HepG2 (cell line): ENCODE measurements at regions not wholly inside any gene's neighbourhood (a gene's known extent, or its start where the extent isn't known, plus 50 kb on each side); places are given as distances from the start of the nearest gene placed in this dataset.
A peak's percentile ranks its signal among the peaks of the same experiment; 100 is the strongest.

Experiments
- ATAC-seq: fragments of 200-7000 bp; cut with Tn5 transposase; 3 replicates; pipeline ENCODE4 v1.9.1; 2020; ENCODE audit warnings: mild to moderate bottlenecking, moderate library complexity
- BruUV-seq: library from RNA; stranded (reverse); fragments of 400-500 nt; replicated peaks from 2 replicates; lab custom pipeline; 2021; lab: Mats Ljungman, UMichigan
- CTCF ChIA-PET: fragments of 300-600 bp; formaldehyde crosslinking; extraction: SDS; loops from one replicate; lab custom pipeline; 2021; ENCODE audit warnings: low total read pairs, inconsistent platforms, low intra/inter-chr PET ratio; lab: Yijun Ruan, JAX
- POLR2A ChIA-PET: fragments of 350-600 bp; sonication (Branson Sonifier 250); formaldehyde crosslinking; loops from one replicate; lab custom pipeline; 2020; ENCODE audit warnings: antibody characterized with exemption, inconsistent platforms; lab: Yijun Ruan, JAX
- DNase-seq: peaks from one replicate; pipeline ENCODE4 v3.0.0-alpha.2; 2015; ENCODE audit warnings: low spot score
- FAIRE-seq: peaks from 3 replicates; lab custom pipeline; 2011; peaks lifted over from hg19 to GRCh38; lab: Jason Lieb, UNC
- H2AFZ ChIP-seq: one replicate; pipeline ENCODE4 v1.6.1; 2011; ENCODE audit warnings: low read length, inconsistent platforms
- H3K27ac ChIP-seq: fragments of 300-600 bp; 3 replicates; pipeline ENCODE4 v1.8.0; 2011; ENCODE audit warnings: mixed run types, mild to moderate bottlenecking, mixed read lengths, low read length, inconsistent platforms; ENCODE audit not compliant: insufficient read depth; ENCODE audit errors: extremely low read length
- H3K27me3 ChIP-seq, 2 experiments: fragments of 200-600 bp in 1 of 2; 2 replicates in 1 of 2; 3 replicates in 1 of 2; pipeline versions ENCODE4 v1.6.0 to v1.8.0; 2011; ENCODE audit warnings: low read length in 2 of 2, mild to moderate bottlenecking in 2 of 2, moderate library complexity in 2 of 2, inconsistent platforms in 1 of 2; ENCODE audit not compliant: insufficient read depth in 2 of 2, control insufficient read depth in 1 of 2
- H3K36me3 ChIP-seq, 2 experiments: fragments of 200-600 bp in 1 of 2; replicated peaks in 1 of 2; 2 replicates in 1 of 2; 3 replicates in 1 of 2; pipeline versions ENCODE4 v1.5.1 to v1.8.0; 2011; ENCODE audit warnings: low read length in 2 of 2, inconsistent platforms in 1 of 2; ENCODE audit not compliant: insufficient read depth in 2 of 2, control insufficient read depth in 1 of 2
- H3K4me1 ChIP-seq: 2 replicates; pipeline ENCODE4 v1.5.1; 2012; ENCODE audit warnings: low read length, inconsistent platforms; ENCODE audit not compliant: insufficient read depth
- H3K4me2 ChIP-seq: 2 replicates; pipeline ENCODE4 v1.6.0; 2011; ENCODE audit warnings: low read depth, low read length, inconsistent platforms
- H3K4me3 ChIP-seq, 3 experiments: fragments of 200-600 bp in 1 of 3; sonication (generic), shearing (Covaris generic) in 1 of 3; replicated peaks in 1 of 3; 2 replicates each; pipeline ENCODE4 v1.5.1; 2011 to 2016; ENCODE audit warnings: low read length in 3 of 3, inconsistent platforms in 2 of 3, low read depth in 2 of 3, mild to moderate bottlenecking in 2 of 3, control low read depth in 1 of 3, mixed read lengths in 1 of 3; ENCODE audit not compliant: insufficient read depth in 1 of 3
- H3K79me2 ChIP-seq: one replicate; pipeline ENCODE4 v1.6.1; 2011; ENCODE audit warnings: low read length, inconsistent platforms; ENCODE audit not compliant: insufficient read depth
- H3K9ac ChIP-seq: 2 replicates; pipeline ENCODE4 v1.6.0; 2011; ENCODE audit warnings: mild to moderate bottlenecking, low read depth, low read length, inconsistent platforms; ENCODE audit not compliant: insufficient read depth
- H3K9me3 ChIP-seq: 2 replicates; pipeline ENCODE4 v1.5.1; 2012; ENCODE audit warnings: mild to moderate bottlenecking, low read length
- H4K20me1 ChIP-seq: 2 replicates; pipeline ENCODE4 v1.6.0; 2011; ENCODE audit warnings: inconsistent platforms, mild to moderate bottlenecking, low read length, moderate library complexity; ENCODE audit not compliant: insufficient read depth
- ELF3 ChIP-seq: IDR thresholded peaks from 2 replicates; pipeline ENCODE4 v1.6.1; 2016; ENCODE audit warnings: missing genetic modification reagents, missing compliant biosample characterization
- FOXO1 ChIP-seq: sonication (generic); formaldehyde crosslinking; IDR thresholded peaks from 2 replicates; pipeline ENCODE4 v1.4.0; 2020; ENCODE audit warnings: missing genetic modification reagents
- JUNB ChIP-seq: sonication (generic); formaldehyde crosslinking; IDR thresholded peaks from 2 replicates; pipeline ENCODE4 v1.8.0; 2022; ENCODE audit warnings: missing genetic modification reagents, mild to moderate bottlenecking, borderline replicate concordance
- ZFP37 ChIP-seq: sonication (generic); formaldehyde crosslinking; IDR thresholded peaks from 2 replicates; pipeline ENCODE4 v1.4.0; 2020; ENCODE audit warnings: missing genetic modification reagents, borderline replicate concordance
- ZNF33A ChIP-seq: sonication (generic); formaldehyde crosslinking; IDR thresholded peaks from 2 replicates; pipeline ENCODE4 v1.5.1; 2020; ENCODE audit warnings: missing genetic modification reagents, mild to moderate bottlenecking, moderate library complexity, borderline replicate concordance
- ZNF670 ChIP-seq: sonication (generic); formaldehyde crosslinking; IDR thresholded peaks from 2 replicates; pipeline ENCODE4 v1.8.0; 2022; ENCODE audit warnings: mild to moderate bottlenecking, missing genetic modification reagents, borderline replicate concordance
- ZNF75D ChIP-seq: sonication (generic); formaldehyde crosslinking; IDR thresholded peaks from 2 replicates; pipeline ENCODE4 v1.8.1; 2023; ENCODE audit warnings: missing genetic modification reagents, mild to moderate bottlenecking, borderline replicate concordance
- ZNF891 ChIP-seq: sonication (generic); formaldehyde crosslinking; IDR thresholded peaks from 2 replicates; pipeline ENCODE4 v1.5.0; 2020; ENCODE audit warnings: mild to moderate bottlenecking, missing genetic modification reagents
- ZSCAN9 ChIP-seq: IDR thresholded peaks from 2 replicates; pipeline ENCODE4 v1.6.1; 2016; ENCODE audit warnings: borderline replicate concordance
- WGBS: methylation state at CpG from one replicate; pipeline ENCODE4 v1.1.6; 2017; ENCODE audit warnings: low lambda C conversion rate; 5-methylcytosine and 5-hydroxymethylcytosine counted together
- in situ Hi-C: cut with HindIII; loops from 2 replicates; pipeline ENCODE4 v1.10.0; 2017; ENCODE audit warnings: low pct_unique_long_range_greater_than_20kb; ENCODE audit not compliant: extremely low pct_ligation_motif_present
- intact Hi-C: fragments of 100-400 bp; cut with micrococcal nuclease; formaldehyde crosslinking; loops from one replicate; pipeline ENCODE4 v1.10.0; 2022; ENCODE audit not compliant: unreplicated experiment
- TF ChIP-seq, protein P1 (sequence below): IDR thresholded peaks from 2 replicates; pipeline ENCODE4 v1.6.1; 2016; ENCODE audit warnings: low read depth, missing genetic modification reagents, missing compliant biosample characterization
- TF ChIP-seq, protein P2 (sequence below): sonication (generic); formaldehyde crosslinking; IDR thresholded peaks from 2 replicates; pipeline ENCODE4 v1.4.0; 2020; ENCODE audit warnings: mild to moderate bottlenecking, missing genetic modification reagents
- TF ChIP-seq, protein P3 (sequence below): sonication (generic); formaldehyde crosslinking; IDR thresholded peaks from 2 replicates; pipeline ENCODE4 v1.4.0; 2020; ENCODE audit warnings: missing genetic modification reagents

DNA sequence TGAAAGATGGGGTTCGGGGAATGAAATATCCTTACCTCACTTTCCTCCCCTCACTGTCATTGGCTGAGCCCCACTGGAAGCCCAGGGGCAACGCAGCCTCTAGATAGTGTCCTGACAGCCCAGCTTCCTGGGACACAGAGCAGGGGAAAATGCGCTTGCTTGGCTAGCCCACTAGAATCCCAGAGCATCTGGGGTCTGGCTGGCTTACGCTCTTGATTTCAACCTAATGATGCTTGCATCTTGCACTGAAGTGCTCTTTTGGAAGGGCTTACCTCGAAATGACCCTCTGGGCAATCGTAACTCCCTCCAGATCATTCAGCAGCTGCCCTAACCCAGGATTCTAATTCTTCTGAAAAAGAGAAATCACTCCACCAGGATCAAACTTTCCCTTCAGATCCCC lies 147.6 kb downstream of the SOX9 start (continued):
- TF ChIP-seq, protein P1, sequence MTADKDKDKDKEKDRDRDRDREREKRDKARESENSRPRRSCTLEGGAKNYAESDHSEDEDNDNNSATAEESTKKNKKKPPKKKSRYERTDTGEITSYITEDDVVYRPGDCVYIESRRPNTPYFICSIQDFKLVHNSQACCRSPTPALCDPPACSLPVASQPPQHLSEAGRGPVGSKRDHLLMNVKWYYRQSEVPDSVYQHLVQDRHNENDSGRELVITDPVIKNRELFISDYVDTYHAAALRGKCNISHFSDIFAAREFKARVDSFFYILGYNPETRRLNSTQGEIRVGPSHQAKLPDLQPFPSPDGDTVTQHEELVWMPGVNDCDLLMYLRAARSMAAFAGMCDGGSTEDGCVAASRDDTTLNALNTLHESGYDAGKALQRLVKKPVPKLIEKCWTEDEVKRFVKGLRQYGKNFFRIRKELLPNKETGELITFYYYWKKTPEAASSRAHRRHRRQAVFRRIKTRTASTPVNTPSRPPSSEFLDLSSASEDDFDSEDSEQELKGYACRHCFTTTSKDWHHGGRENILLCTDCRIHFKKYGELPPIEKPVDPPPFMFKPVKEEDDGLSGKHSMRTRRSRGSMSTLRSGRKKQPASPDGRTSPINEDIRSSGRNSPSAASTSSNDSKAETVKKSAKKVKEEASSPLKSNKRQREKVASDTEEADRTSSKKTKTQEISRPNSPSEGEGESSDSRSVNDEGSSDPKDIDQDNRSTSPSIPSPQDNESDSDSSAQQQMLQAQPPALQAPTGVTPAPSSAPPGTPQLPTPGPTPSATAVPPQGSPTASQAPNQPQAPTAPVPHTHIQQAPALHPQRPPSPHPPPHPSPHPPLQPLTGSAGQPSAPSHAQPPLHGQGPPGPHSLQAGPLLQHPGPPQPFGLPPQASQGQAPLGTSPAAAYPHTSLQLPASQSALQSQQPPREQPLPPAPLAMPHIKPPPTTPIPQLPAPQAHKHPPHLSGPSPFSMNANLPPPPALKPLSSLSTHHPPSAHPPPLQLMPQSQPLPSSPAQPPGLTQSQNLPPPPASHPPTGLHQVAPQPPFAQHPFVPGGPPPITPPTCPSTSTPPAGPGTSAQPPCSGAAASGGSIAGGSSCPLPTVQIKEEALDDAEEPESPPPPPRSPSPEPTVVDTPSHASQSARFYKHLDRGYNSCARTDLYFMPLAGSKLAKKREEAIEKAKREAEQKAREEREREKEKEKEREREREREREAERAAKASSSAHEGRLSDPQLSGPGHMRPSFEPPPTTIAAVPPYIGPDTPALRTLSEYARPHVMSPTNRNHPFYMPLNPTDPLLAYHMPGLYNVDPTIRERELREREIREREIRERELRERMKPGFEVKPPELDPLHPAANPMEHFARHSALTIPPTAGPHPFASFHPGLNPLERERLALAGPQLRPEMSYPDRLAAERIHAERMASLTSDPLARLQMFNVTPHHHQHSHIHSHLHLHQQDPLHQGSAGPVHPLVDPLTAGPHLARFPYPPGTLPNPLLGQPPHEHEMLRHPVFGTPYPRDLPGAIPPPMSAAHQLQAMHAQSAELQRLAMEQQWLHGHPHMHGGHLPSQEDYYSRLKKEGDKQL (CRISPR knock-in tag), result no peak
- no peak for TF ChIP-seq ZFP37 (CRISPR knock-in tag)
- TF ChIP-seq, all 625 proteins: peak for 0

GRCh38 chr17:72270273-72270924 lies 149.6 kb downstream of the SOX9 start:
- intact Hi-C loops, result no loop called here
- no peak for ATAC-seq
- Histone ChIP-seq H3K36me3 (no peaks in the 10 kb centered on the region), H3K4me3 (no peak overlapping the region), H3K27me3 (peaks cover 0 to 47% of the 10 kb centered on the region in 2 experiments; a peak in 3 of 5 replicates), H3K9ac (no peak overlapping the region), H4K20me1 (no peaks in the 10 kb centered on the region), H3K4me2 (no peak overlapping the region), H3K4me1 (peaks cover 18% of the 10 kb centered on the region), H2AFZ (no peak overlapping the region), H3K79me2 (no peaks in the 10 kb centered on the region), H3K27ac (no peak overlapping the region), H3K9me3 (no peaks in the 10 kb centered on the region)
- in situ Hi-C loops, result no loop called here
- 23% methylated on average over 6 of the region's 6 CpGs for whole genome bisulfite sequencing
- CTCF ChIA-PET, result no interaction called here
- no peak for DNase-seq
- TF ChIP-seq ZNF33A (CRISPR knock-in tag) (no peak), ZNF670 (CRISPR knock-in tag) (no peak), ZNF891 (CRISPR knock-in tag) (no peak), ZSCAN9 (CRISPR knock-in tag) (no peak), JUNB (no peak), FOXO1 (CRISPR knock-in tag) (no peak), ZNF75D (CRISPR knock-in tag) (no peak), ELF3 (CRISPR knock-in tag) (no peak)
- TF ChIP-seq, protein P2, sequence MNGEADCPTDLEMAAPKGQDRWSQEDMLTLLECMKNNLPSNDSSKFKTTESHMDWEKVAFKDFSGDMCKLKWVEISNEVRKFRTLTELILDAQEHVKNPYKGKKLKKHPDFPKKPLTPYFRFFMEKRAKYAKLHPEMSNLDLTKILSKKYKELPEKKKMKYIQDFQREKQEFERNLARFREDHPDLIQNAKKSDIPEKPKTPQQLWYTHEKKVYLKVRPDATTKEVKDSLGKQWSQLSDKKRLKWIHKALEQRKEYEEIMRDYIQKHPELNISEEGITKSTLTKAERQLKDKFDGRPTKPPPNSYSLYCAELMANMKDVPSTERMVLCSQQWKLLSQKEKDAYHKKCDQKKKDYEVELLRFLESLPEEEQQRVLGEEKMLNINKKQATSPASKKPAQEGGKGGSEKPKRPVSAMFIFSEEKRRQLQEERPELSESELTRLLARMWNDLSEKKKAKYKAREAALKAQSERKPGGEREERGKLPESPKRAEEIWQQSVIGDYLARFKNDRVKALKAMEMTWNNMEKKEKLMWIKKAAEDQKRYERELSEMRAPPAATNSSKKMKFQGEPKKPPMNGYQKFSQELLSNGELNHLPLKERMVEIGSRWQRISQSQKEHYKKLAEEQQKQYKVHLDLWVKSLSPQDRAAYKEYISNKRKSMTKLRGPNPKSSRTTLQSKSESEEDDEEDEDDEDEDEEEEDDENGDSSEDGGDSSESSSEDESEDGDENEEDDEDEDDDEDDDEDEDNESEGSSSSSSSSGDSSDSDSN (CRISPR knock-in tag), result no peak
- TF ChIP-seq, protein P3, sequence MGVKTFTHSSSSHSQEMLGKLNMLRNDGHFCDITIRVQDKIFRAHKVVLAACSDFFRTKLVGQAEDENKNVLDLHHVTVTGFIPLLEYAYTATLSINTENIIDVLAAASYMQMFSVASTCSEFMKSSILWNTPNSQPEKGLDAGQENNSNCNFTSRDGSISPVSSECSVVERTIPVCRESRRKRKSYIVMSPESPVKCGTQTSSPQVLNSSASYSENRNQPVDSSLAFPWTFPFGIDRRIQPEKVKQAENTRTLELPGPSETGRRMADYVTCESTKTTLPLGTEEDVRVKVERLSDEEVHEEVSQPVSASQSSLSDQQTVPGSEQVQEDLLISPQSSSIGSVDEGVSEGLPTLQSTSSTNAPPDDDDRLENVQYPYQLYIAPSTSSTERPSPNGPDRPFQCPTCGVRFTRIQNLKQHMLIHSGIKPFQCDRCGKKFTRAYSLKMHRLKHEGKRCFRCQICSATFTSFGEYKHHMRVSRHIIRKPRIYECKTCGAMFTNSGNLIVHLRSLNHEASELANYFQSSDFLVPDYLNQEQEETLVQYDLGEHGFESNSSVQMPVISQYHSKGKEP, result no peak
- BruUV-seq, result no TSS peak
- POLR2A ChIA-PET, result interaction anchor here (1.2 kb wide), 1 partner anchor 150 kb away, joined by 3 read pairs; the partner anchor contains the start of gene SOX9
- peak; percentile 32 for FAIRE-seq
